HepG2 (cell line): ENCODE measurements at regions not wholly inside any gene's neighbourhood (a gene's known extent, or its start where the extent isn't known, plus 50 kb on each side); places are given as distances from the start of the nearest gene placed in this dataset.

Experiments used
- DR1 ChIP-seq: sonication (generic); formaldehyde crosslinking; IDR thresholded peaks from 2 replicates; pipeline ENCODE4 v1.8.0; 2021; ENCODE audit warnings: mild to moderate bottlenecking, missing genetic modification reagents, inconsistent platforms
- EP300 ChIP-seq, 3 experiments: sonication (generic) in 1 of 3; formaldehyde crosslinking in 1 of 3; IDR thresholded peaks; 2 replicates each; pipeline versions ENCODE4 v1.5.1 to v1.6.1; 2011 to 2020; ENCODE audit warnings: low read depth in 2 of 3, low read length in 2 of 3, borderline replicate concordance in 1 of 3, improper control_type of control experiment in 1 of 3, mild to moderate bottlenecking in 1 of 3, missing genetic modification reagents in 1 of 3, moderate library complexity in 1 of 3
- HNRNPK ChIP-seq: fragments of 200-400 bp; formaldehyde crosslinking; IDR thresholded peaks from 2 replicates; pipeline ENCODE4 v1.6.1; 2018; ENCODE audit warnings: low read length, low read depth, moderate library complexity, mild to moderate bottlenecking; ENCODE audit not compliant: poor library complexity, severe bottlenecking
- NCOR1 ChIP-seq: fragments of 200-600 bp; sonication (generic); IDR thresholded peaks from 2 replicates; pipeline ENCODE4 v1.7.0; 2017; ENCODE audit warnings: antibody characterized with exemption, low read length, borderline replicate concordance
- PLRG1 ChIP-seq: fragments of 450-650 bp; conservative IDR thresholded peaks from 2 replicates; pipeline ENCODE4 v1.6.1; 2016
- RXRA ChIP-seq: sonication (generic); formaldehyde crosslinking; IDR thresholded peaks from 2 replicates; pipeline ENCODE4 v1.5.1; 2020; ENCODE audit warnings: missing genetic modification reagents
- SALL1 ChIP-seq: sonication (generic); formaldehyde crosslinking; IDR thresholded peaks from 2 replicates; pipeline ENCODE4 v1.8.0; 2022; ENCODE audit warnings: mild to moderate bottlenecking, missing genetic modification reagents
- SAP130 ChIP-seq: IDR thresholded peaks from 2 replicates; pipeline ENCODE4 v1.6.1; 2016; ENCODE audit warnings: low read depth
- SPEN ChIP-seq: sonication (generic); formaldehyde crosslinking; IDR thresholded peaks from 2 replicates; pipeline ENCODE4 v1.5.1; 2020; ENCODE audit warnings: low read depth, mild to moderate bottlenecking, missing genetic modification reagents
- SRSF9 ChIP-seq: fragments of 200-400 bp; formaldehyde crosslinking; IDR thresholded peaks from 2 replicates; pipeline ENCODE4 v1.6.1; 2018; ENCODE audit warnings: borderline replicate concordance, mild to moderate bottlenecking, low read depth, low read length; ENCODE audit not compliant: insufficient read depth, poor library complexity, severe bottlenecking
- STAG1 ChIP-seq: sonication (generic); formaldehyde crosslinking; IDR thresholded peaks from 2 replicates; pipeline ENCODE4 v1.4.0; 2020; ENCODE audit warnings: missing genetic modification reagents
- TBL1XR1 ChIP-seq: fragments of 150-350 bp; IDR thresholded peaks from 2 replicates; pipeline ENCODE4 v1.6.1; 2014; ENCODE audit warnings: borderline replicate concordance, low read length; ENCODE audit not compliant: partially characterized antibody
- TRIM22 ChIP-seq: fragments of 450-650 bp; IDR thresholded peaks from 2 replicates; pipeline ENCODE4 v1.6.1; 2017
- TRIM24 ChIP-seq: sonication (generic); formaldehyde crosslinking; IDR thresholded peaks from 2 replicates; pipeline ENCODE4 v1.8.0; 2022; ENCODE audit warnings: mild to moderate bottlenecking, missing genetic modification reagents
- ZNF20 ChIP-seq: sonication (generic); formaldehyde crosslinking; IDR thresholded peaks from 2 replicates; pipeline ENCODE4 v1.4.0; 2020; ENCODE audit warnings: mild to moderate bottlenecking, moderate library complexity, missing genetic modification reagents
- ZNF598 ChIP-seq: sonication (generic); formaldehyde crosslinking; IDR thresholded peaks from 2 replicates; pipeline ENCODE4 v1.5.1; 2020; ENCODE audit warnings: mild to moderate bottlenecking, missing genetic modification reagents, borderline replicate concordance
- TF ChIP-seq, protein P1 (sequence below): sonication (generic); formaldehyde crosslinking; IDR thresholded peaks from 2 replicates; pipeline ENCODE4 v1.8.0; 2022; ENCODE audit warnings: mild to moderate bottlenecking, missing genetic modification reagents, moderate library complexity
- TF ChIP-seq, protein P2 (sequence below): IDR thresholded peaks from 2 replicates; pipeline ENCODE4 v1.6.1; 2016; ENCODE audit warnings: missing compliant biosample characterization, missing genetic modification reagents, borderline replicate concordance
- TF ChIP-seq, protein P3 (sequence below): sonication (generic); formaldehyde crosslinking; IDR thresholded peaks from 2 replicates; pipeline ENCODE4 v1.4.0; 2020; ENCODE audit warnings: missing genetic modification reagents, borderline replicate concordance
- TF ChIP-seq, protein P4 (sequence below): IDR thresholded peaks from 2 replicates; pipeline ENCODE4 v1.4.0; 2020; ENCODE audit warnings: mild to moderate bottlenecking, missing genetic modification reagents

DNA sequence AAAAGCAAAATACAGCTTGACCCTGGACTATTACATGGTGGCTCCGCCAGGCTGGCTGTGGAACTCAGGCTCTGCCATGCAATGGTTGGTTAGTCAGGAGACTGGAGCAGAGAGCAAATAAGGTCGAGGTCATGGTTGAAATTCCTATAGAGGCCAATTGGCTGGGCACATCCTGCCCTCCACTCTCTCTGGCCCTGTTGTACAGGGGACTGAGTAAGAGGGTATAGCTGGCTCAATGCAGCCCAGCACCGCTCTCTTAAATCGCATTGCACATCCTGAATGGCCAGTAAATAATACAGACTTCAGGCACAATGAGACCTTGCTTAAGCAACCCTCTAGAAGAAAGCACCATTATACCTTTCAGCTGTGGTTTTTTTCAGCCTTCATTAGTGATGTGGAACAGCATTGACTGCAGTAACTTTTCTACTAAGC, 59.3 kb upstream of the PPP2R5A start (continued):
- TF ChIP-seq, protein P1, sequence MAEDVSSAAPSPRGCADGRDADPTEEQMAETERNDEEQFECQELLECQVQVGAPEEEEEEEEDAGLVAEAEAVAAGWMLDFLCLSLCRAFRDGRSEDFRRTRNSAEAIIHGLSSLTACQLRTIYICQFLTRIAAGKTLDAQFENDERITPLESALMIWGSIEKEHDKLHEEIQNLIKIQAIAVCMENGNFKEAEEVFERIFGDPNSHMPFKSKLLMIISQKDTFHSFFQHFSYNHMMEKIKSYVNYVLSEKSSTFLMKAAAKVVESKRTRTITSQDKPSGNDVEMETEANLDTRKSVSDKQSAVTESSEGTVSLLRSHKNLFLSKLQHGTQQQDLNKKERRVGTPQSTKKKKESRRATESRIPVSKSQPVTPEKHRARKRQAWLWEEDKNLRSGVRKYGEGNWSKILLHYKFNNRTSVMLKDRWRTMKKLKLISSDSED, result no peak
- TF ChIP-seq STAG1 (CRISPR knock-in tag) (peak; percentile 25; the same call in 1 of the 2 replicates), NCOR1 (peak; percentile 64; the same call in 1 of the 2 replicates), ZNF20 (no peak), RXRA (peak; percentile 97), TRIM22 (no peak), SRSF9 (no peak), TRIM24 (no peak), SAP130 (CRISPR knock-in tag) (peak; percentile 67), TBL1XR1 (peak; percentile 92), DR1 (CRISPR knock-in tag) (no peak), SPEN (no peak), SALL1 (peak; percentile 78), HNRNPK (no peak), ZNF598 (CRISPR knock-in tag) (no peak), PLRG1 (no peak), EP300 (IDR thresholded peaks at IDR 0.05; ENCODE audit: low read depth in 2 of 2, low read length in 2 of 2) (peak in 1 of 2 experiments; percentile 18; a peak in 1 of 4 replicates), EP300 (CRISPR knock-in tag; IDR thresholded peaks at IDR 0.05; ENCODE audit: borderline replicate concordance) (no peak)
- TF ChIP-seq, protein P2, sequence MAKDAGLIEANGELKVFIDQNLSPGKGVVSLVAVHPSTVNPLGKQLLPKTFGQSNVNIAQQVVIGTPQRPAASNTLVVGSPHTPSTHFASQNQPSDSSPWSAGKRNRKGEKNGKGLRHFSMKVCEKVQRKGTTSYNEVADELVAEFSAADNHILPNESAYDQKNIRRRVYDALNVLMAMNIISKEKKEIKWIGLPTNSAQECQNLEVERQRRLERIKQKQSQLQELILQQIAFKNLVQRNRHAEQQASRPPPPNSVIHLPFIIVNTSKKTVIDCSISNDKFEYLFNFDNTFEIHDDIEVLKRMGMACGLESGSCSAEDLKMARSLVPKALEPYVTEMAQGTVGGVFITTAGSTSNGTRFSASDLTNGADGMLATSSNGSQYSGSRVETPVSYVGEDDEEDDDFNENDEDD (CRISPR knock-in tag), result no peak
- TF ChIP-seq, protein P3, sequence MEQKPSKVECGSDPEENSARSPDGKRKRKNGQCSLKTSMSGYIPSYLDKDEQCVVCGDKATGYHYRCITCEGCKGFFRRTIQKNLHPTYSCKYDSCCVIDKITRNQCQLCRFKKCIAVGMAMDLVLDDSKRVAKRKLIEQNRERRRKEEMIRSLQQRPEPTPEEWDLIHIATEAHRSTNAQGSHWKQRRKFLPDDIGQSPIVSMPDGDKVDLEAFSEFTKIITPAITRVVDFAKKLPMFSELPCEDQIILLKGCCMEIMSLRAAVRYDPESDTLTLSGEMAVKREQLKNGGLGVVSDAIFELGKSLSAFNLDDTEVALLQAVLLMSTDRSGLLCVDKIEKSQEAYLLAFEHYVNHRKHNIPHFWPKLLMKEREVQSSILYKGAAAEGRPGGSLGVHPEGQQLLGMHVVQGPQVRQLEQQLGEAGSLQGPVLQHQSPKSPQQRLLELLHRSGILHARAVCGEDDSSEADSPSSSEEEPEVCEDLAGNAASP, result peak; percentile 100
- TF ChIP-seq, protein P4, sequence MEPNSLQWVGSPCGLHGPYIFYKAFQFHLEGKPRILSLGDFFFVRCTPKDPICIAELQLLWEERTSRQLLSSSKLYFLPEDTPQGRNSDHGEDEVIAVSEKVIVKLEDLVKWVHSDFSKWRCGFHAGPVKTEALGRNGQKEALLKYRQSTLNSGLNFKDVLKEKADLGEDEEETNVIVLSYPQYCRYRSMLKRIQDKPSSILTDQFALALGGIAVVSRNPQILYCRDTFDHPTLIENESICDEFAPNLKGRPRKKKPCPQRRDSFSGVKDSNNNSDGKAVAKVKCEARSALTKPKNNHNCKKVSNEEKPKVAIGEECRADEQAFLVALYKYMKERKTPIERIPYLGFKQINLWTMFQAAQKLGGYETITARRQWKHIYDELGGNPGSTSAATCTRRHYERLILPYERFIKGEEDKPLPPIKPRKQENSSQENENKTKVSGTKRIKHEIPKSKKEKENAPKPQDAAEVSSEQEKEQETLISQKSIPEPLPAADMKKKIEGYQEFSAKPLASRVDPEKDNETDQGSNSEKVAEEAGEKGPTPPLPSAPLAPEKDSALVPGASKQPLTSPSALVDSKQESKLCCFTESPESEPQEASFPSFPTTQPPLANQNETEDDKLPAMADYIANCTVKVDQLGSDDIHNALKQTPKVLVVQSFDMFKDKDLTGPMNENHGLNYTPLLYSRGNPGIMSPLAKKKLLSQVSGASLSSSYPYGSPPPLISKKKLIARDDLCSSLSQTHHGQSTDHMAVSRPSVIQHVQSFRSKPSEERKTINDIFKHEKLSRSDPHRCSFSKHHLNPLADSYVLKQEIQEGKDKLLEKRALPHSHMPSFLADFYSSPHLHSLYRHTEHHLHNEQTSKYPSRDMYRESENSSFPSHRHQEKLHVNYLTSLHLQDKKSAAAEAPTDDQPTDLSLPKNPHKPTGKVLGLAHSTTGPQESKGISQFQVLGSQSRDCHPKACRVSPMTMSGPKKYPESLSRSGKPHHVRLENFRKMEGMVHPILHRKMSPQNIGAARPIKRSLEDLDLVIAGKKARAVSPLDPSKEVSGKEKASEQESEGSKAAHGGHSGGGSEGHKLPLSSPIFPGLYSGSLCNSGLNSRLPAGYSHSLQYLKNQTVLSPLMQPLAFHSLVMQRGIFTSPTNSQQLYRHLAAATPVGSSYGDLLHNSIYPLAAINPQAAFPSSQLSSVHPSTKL, result peak; percentile 89
